M059J (cell line): ENCODE measurements at regions not wholly inside any gene's neighbourhood (a gene's known extent, or its start where the extent isn't known, plus 50 kb on each side); places are given as distances from the start of the nearest gene placed in this dataset.

Experiments
- DNase-seq: peaks from one replicate; pipeline ENCODE4 v3.0.0-alpha.2; 2012; ENCODE audit warnings: low read depth

- DNase-seq, result no peak
These were observed 1434.0 kb upstream of the LRRTM3 start for GRCh38 chr10:65491799-65492198.

GRCh38 chr10:65496541-65496940, 1429.3 kb upstream of the LRRTM3 start:
- DNase-seq, result peak; percentile 59

GRCh38 chr10:65497837-65498236, 1428.0 kb upstream of the LRRTM3 start:
- DNase-seq, result no peak

- DNase-seq, result no peak
These were observed 1425.1 kb upstream of the LRRTM3 start for GRCh38 chr10:65500716-65501115.

GRCh38 chr10:65501259-65501658, 1424.6 kb upstream of the LRRTM3 start:
- DNase-seq, result no peak

- peak; percentile 62 for DNase-seq
These were observed 1407.5 kb upstream of the LRRTM3 start for GRCh38 chr10:65518379-65518778.

- no peak for DNase-seq
These were observed 1396.8 kb upstream of the LRRTM3 start for GRCh38 chr10:65528986-65529385.

GRCh38 chr10:65531545-65531944, 1394.3 kb upstream of the LRRTM3 start:
- DNase-seq, result no peak

- DNase-seq, result no peak
These were observed 1391.1 kb upstream of the LRRTM3 start for GRCh38 chr10:65534771-65535170.

GRCh38 chr10:65544756-65545155, 1381.1 kb upstream of the LRRTM3 start:
- no peak for DNase-seq

GRCh38 chr10:65548001-65548400, 1377.8 kb upstream of the LRRTM3 start:
- no peak for DNase-seq

- no peak for DNase-seq
These were observed 1375.1 kb upstream of the LRRTM3 start for GRCh38 chr10:65550761-65551160.

GRCh38 chr10:65555192-65555591, 1370.6 kb upstream of the LRRTM3 start:
- no peak for DNase-seq

- DNase-seq, result peak; percentile 13
These were observed 1369.8 kb upstream of the LRRTM3 start for GRCh38 chr10:65556006-65556405.

- DNase-seq, result no peak
These were observed 1366.5 kb upstream of the LRRTM3 start for GRCh38 chr10:65559369-65559768.

GRCh38 chr10:65565246-65565645, 1360.6 kb upstream of the LRRTM3 start:
- DNase-seq, result no peak

GRCh38 chr10:65566906-65567305, 1358.9 kb upstream of the LRRTM3 start:
- no peak for DNase-seq

GRCh38 chr10:65570143-65571010, 1355.5 kb upstream of the LRRTM3 start:
- DNase-seq, result peak; percentile 66

GRCh38 chr10:65571011-65571570, 1354.7 kb upstream of the LRRTM3 start:
- DNase-seq, result peak; percentile 26

GRCh38 chr10:65581426-65582026, 1344.3 kb upstream of the LRRTM3 start:
- DNase-seq, result peak; percentile 3

GRCh38 chr10:65602182-65602865, 1323.5 kb upstream of the LRRTM3 start:
- DNase-seq, result no peak

GRCh38 chr10:65611592-65611991, 1314.2 kb upstream of the LRRTM3 start:
- DNase-seq, result no peak
